Fibroblast of the aortic adventitia (primary cell): ENCODE measurements at regions not wholly inside any gene's neighbourhood (a gene's known extent, or its start where the extent isn't known, plus 50 kb on each side); places are given as distances from the start of the nearest gene placed in this dataset.

Experiments
- DNase-seq: peaks from one replicate; pipeline ENCODE4 v3.0.0-alpha.2; 2010; ENCODE audit warnings: low read depth
- H3K4me3 ChIP-seq: 2 replicates; pipeline ENCODE4 v1.5.1; 2011; ENCODE audit warnings: low read depth, mild to moderate bottlenecking, control low read depth, low read length, moderate library complexity
- CTCF ChIP-seq: IDR thresholded peaks from 2 replicates; pipeline ENCODE4 v1.5.1; 2011; ENCODE audit warnings: mild to moderate bottlenecking, low read length, control low read depth, inconsistent platforms; ENCODE audit not compliant: insufficient read depth

GRCh38 chr1:209384710-209385550 lies 198.6 kb upstream of the CAMK1G start:
- DNase-seq: no peak
- no peak overlapping the region for H3K4me3 ChIP-seq

GRCh38 chr1:209386156-209386555 lies 197.4 kb upstream of the CAMK1G start:
- TF ChIP-seq CTCF: no peak
- H3K4me3 ChIP-seq: no peak overlapping the region
- no peak for DNase-seq

More at GRCh38 chr1:209384710-209385550, 198.6 kb upstream of the CAMK1G start:
- TF ChIP-seq CTCF: no peak

- no peak overlapping the region for H3K4me3 ChIP-seq
- TF ChIP-seq CTCF: no peak
Observed at GRCh38 chr1:209387271-209387968, 196.1 kb upstream of the CAMK1G start.

GRCh38 chr1:209387969-209388329 lies 195.6 kb upstream of the CAMK1G start:
- DNase-seq: peak; percentile 51
- no peak for TF ChIP-seq CTCF
- H3K4me3 ChIP-seq: no peak overlapping the region

More at GRCh38 chr1:209387271-209387968, 196.1 kb upstream of the CAMK1G start:
- DNase-seq: no peak

- H3K4me3 ChIP-seq: no peak overlapping the region
- DNase-seq: no peak
- no peak for TF ChIP-seq CTCF
Observed at GRCh38 chr1:209388358-209388757, 195.2 kb upstream of the CAMK1G start.

- no peak overlapping the region for H3K4me3 ChIP-seq
Observed at GRCh38 chr1:209389258-209389657, 194.3 kb upstream of the CAMK1G start.

More at GRCh38 chr1:209389258-209389657, 194.3 kb upstream of the CAMK1G start:
- TF ChIP-seq CTCF: no peak
- peak; percentile 76 for DNase-seq
